Esophagus muscularis mucosa (tissue), 4 donors: ENCODE measurements at regions not wholly inside any gene's neighbourhood (a gene's known extent, or its start where the extent isn't known, plus 50 kb on each side); places are given as distances from the start of the nearest gene placed in this dataset.

Source experiments
- DNase-seq: peaks from one replicate; pipeline ENCODE4 v3.0.0-alpha.2; 2017; ENCODE audit errors: extremely low spot score
- H3K27ac ChIP-seq, 4 donors: fragments of 200-600 bp; sonication (generic); replicated peaks in 1 of 4; 1 replicate in 3 of 4; 2 replicates in 1 of 4; pipeline ENCODE4 v1.5.1; 2016 to 2019; ENCODE audit warnings: mild to moderate bottlenecking in 1 of 4
- H3K27me3 ChIP-seq, 4 donors: fragments of 200-600 bp; sonication (generic); one replicate each; pipeline versions ENCODE4 v1.5.1 to v1.6.0; 2016 to 2019
- H3K36me3 ChIP-seq, 4 donors: fragments of 200-600 bp; sonication (generic); one replicate each; pipeline ENCODE4 v1.5.1; 2016 to 2019
- H3K4me1 ChIP-seq, 4 donors: fragments of 200-600 bp; sonication (generic); one replicate each; pipeline ENCODE4 v1.5.1; 2016 to 2019
- H3K4me3 ChIP-seq, 4 donors: fragments of 200-600 bp; sonication (generic); 1 replicate in 2 of 4; 2 replicates in 2 of 4; pipeline ENCODE4 v1.5.1; 2016 to 2019; ENCODE audit warnings: mild to moderate bottlenecking in 4 of 4, moderate library complexity in 1 of 4
- H3K9me3 ChIP-seq, 4 donors: fragments of 200-600 bp; sonication (generic); 1 replicate in 3 of 4; 2 replicates in 1 of 4; pipeline ENCODE4 v1.5.1; 2016 to 2019
- CTCF ChIP-seq, 3 experiments: fragments of 200-600 bp in 2 of 3; fragments of 450-650 bp in 1 of 3; sonication (generic) in 2 of 3; IDR thresholded peaks; one replicate each; pipeline ENCODE4 v1.5.1; 2017 to 2019; ENCODE audit warnings: antibody characterized with exemption in 3 of 3, mild to moderate bottlenecking in 2 of 3, moderate library complexity in 1 of 3
- EP300 ChIP-seq: sonication (generic); formaldehyde crosslinking; IDR thresholded peaks from one replicate; pipeline ENCODE4 v1.6.1; 2017; ENCODE audit warnings: antibody characterized with exemption
- POLR2A ChIP-seq: fragments of 450-650 bp; IDR thresholded peaks from one replicate; pipeline ENCODE4 v1.6.1; 2017; ENCODE audit warnings: antibody characterized with exemption, moderate library complexity, mild to moderate bottlenecking, low read depth
- POLR2AphosphoS5 ChIP-seq, 2 donors: sonication (generic); formaldehyde crosslinking; IDR thresholded peaks; one replicate each; pipeline ENCODE4 v1.6.1; 2017; ENCODE audit warnings: antibody characterized with exemption in 2 of 2
- WGBS: methylation state at CpG from one replicate; pipeline ENCODE4 v1.1.5; 2018; 5-methylcytosine and 5-hydroxymethylcytosine counted together
- intact Hi-C: fragments of 100-400 bp; cut with DNase I; formaldehyde crosslinking; loops from one replicate; pipeline ENCODE4 v1.15.1; 2023

GRCh38 chr7:47089068-47089417 lies 492.9 kb downstream of the TNS3 start:
- no peaks in the 10 kb centered on the region for H3K36me3 ChIP-seq
- intact Hi-C loops = loop anchor here (2.0 to 10.0 kb wide), 5 partner anchors 93 to 1168 kb away; partner anchors contain the start of gene IGFBP3
- H3K27ac ChIP-seq = no peak overlapping the region
- no peak overlapping the region for H3K4me3 ChIP-seq
- 28% methylated on average over 1 of the region's 1 CpG for WGBS
- DNase-seq = peak; percentile 37
- peaks cover 0 to 12% (median 8%) of the 10 kb centered on the region in 4 donors for H3K4me1 ChIP-seq
- H3K27me3 ChIP-seq = no peaks in the 10 kb centered on the region
- TF ChIP-seq POLR2AphosphoS5 (IDR thresholded peaks at IDR 0.05) (no peak), POLR2A (no peak), CTCF (IDR thresholded peaks at IDR 0.05) (no peak), EP300 (no peak)
- H3K9me3 ChIP-seq = no peaks in the 10 kb centered on the region

- intact Hi-C loops = loop anchor here (2.0 to 10.0 kb wide), 5 partner anchors 94 to 1168 kb away; partner anchors contain the start of gene IGFBP3
- DNase-seq = peak; percentile 89
- H3K9me3 ChIP-seq = no peaks in the 10 kb centered on the region
- H3K27me3 ChIP-seq = no peaks in the 10 kb centered on the region
- no peak overlapping the region for H3K4me3 ChIP-seq
- no peaks in the 10 kb centered on the region for H3K36me3 ChIP-seq
- WGBS = 41% methylated on average over 14 of the region's 14 CpGs
- H3K27ac ChIP-seq = no peak overlapping the region
- TF ChIP-seq EP300 (no peak), CTCF (IDR thresholded peaks at IDR 0.05) (peak; percentile 85 to 89 (median 86)), POLR2AphosphoS5 (IDR thresholded peaks at IDR 0.05) (peak in 1 of 2 donors; percentile 45), POLR2A (no peak)
- H3K4me1 ChIP-seq = peaks cover 0 to 12% (median 8%) of the 10 kb centered on the region in 4 donors
Observed at GRCh38 chr7:47088329-47089067, 493.4 kb downstream of the TNS3 start.

- H3K4me1 ChIP-seq = peaks cover 0 to 12% (median 8%) of the 10 kb centered on the region in 4 donors
- no peak overlapping the region for H3K4me3 ChIP-seq
- intact Hi-C loops = loop anchor here (2.0 to 10.0 kb wide), 5 partner anchors 94 to 1167 kb away; partner anchors contain the start of gene IGFBP3
Observed at GRCh38 chr7:47087866-47088265, 494.0 kb downstream of the TNS3 start.

GRCh38 chr7:47085491-47086275 lies 496.2 kb downstream of the TNS3 start:
- DNase-seq = peak; percentile 47
- TF ChIP-seq EP300 (no peak), POLR2AphosphoS5 (IDR thresholded peaks at IDR 0.05) (no peak), POLR2A (no peak), CTCF (IDR thresholded peaks at IDR 0.05) (no peak)
- WGBS = 82% methylated on average over 1 of the region's 1 CpG

More at GRCh38 chr7:47087866-47088265, 494.0 kb downstream of the TNS3 start:
- TF ChIP-seq POLR2AphosphoS5 (IDR thresholded peaks at IDR 0.05) (no peak), POLR2A (no peak), CTCF (IDR thresholded peaks at IDR 0.05) (no peak), EP300 (no peak)
- WGBS = 72% methylated on average over 2 of the region's 2 CpGs
- H3K9me3 ChIP-seq = no peaks in the 10 kb centered on the region
- DNase-seq = no peak
- no peak overlapping the region for H3K27ac ChIP-seq
- no peaks in the 10 kb centered on the region for H3K27me3 ChIP-seq
- H3K36me3 ChIP-seq = no peaks in the 10 kb centered on the region

More at GRCh38 chr7:47085491-47086275, 496.2 kb downstream of the TNS3 start:
- no peaks in the 10 kb centered on the region for H3K36me3 ChIP-seq
- H3K9me3 ChIP-seq = no peaks in the 10 kb centered on the region
- no peak overlapping the region for H3K27ac ChIP-seq
- H3K4me3 ChIP-seq = no peak overlapping the region
- peaks cover 0 to 12% (median 8%) of the 10 kb centered on the region in 4 donors for H3K4me1 ChIP-seq
- intact Hi-C loops = loop anchor here (5.0 to 10.0 kb wide), 4 partner anchors 97 to 481 kb away; no protein-coding TSS in a partner anchor
- no peaks in the 10 kb centered on the region for H3K27me3 ChIP-seq
